Skin epidermis (tissue), 12 donors: ENCODE measurements at regions not wholly inside any gene's neighbourhood (a gene's known extent, or its start where the extent isn't known, plus 50 kb on each side); places are given as distances from the start of the nearest gene placed in this dataset.
"Not testable (repeated sequence)": the region's sequence is repeated elsewhere in the genome, so short reads cannot be mapped to it uniquely, and the experiment has no call there.

Source experiments
- H3K27ac ChIP-seq, 21 experiments: fragments of 200-600 bp; sonication (generic) in 11 of 21; one replicate each; pipeline ENCODE4 v1.5.0; 2020; ENCODE audit warnings: mild to moderate bottlenecking in 3 of 21, inconsistent platforms in 2 of 21, moderate library complexity in 2 of 21
- H3K4me3 ChIP-seq, 7 experiments: fragments of 200-600 bp; sonication (generic) in 2 of 7; one replicate each; pipeline ENCODE4 v1.5.0; 2020; ENCODE audit warnings: inconsistent platforms in 2 of 7, mild to moderate bottlenecking in 2 of 7, moderate library complexity in 1 of 7

GRCh38 chr4:186844059-186844681 is 120.5 kb upstream of the FAT1 start:
- Histone ChIP-seq H3K4me3 (peak overlapping the region in 1 of 7 experiments; percentile 11), H3K27ac (peak overlapping the region in 18 of 21 experiments; percentile 12 to 76 (median 70))

GRCh38 chr4:186845137-186845842 is 121.6 kb upstream of the FAT1 start:
- Histone ChIP-seq H3K27ac (peak overlapping the region in 14 of 21 experiments; percentile 22 to 78 (median 68)), H3K4me3 (no peak overlapping the region)

- no peak overlapping the region for H3K4me3 ChIP-seq
- H3K27ac ChIP-seq, result no peak overlapping the region
These were observed 122.8 kb upstream of the FAT1 start for GRCh38 chr4:186846426-186846825.

- not testable (repeated sequence) for H3K4me3 ChIP-seq, H3K27ac ChIP-seq
These were observed 123.9 kb upstream of the FAT1 start for GRCh38 chr4:186847429-186848131.

- H3K4me3 ChIP-seq, result no peak overlapping the region
- no peak overlapping the region for H3K27ac ChIP-seq
These were observed 124.8 kb upstream of the FAT1 start for GRCh38 chr4:186848437-186848836.

GRCh38 chr4:186851291-186852072 is 127.8 kb upstream of the FAT1 start:
- H3K27ac ChIP-seq, result no peak overlapping the region
- no peak overlapping the region for H3K4me3 ChIP-seq

GRCh38 chr4:186852073-186852420 is 128.4 kb upstream of the FAT1 start:
- H3K27ac ChIP-seq, result no peak overlapping the region
- no peak overlapping the region for H3K4me3 ChIP-seq

GRCh38 chr4:186852964-186853391 is 129.3 kb upstream of the FAT1 start:
- Histone ChIP-seq H3K4me3 (no peak overlapping the region), H3K27ac (no peak overlapping the region)

- H3K27ac ChIP-seq, result no peak overlapping the region
- no peak overlapping the region for H3K4me3 ChIP-seq
These were observed 130.6 kb upstream of the FAT1 start for GRCh38 chr4:186854256-186854655.

GRCh38 chr4:186855111-186855510 is 131.5 kb upstream of the FAT1 start:
- no peak overlapping the region for H3K4me3 ChIP-seq
- H3K27ac ChIP-seq, result no peak overlapping the region

GRCh38 chr4:186857793-186858192 is 134.1 kb upstream of the FAT1 start:
- H3K4me3 ChIP-seq, result no peak overlapping the region
- H3K27ac ChIP-seq, result no peak overlapping the region

GRCh38 chr4:186858355-186858754 is 134.7 kb upstream of the FAT1 start:
- Histone ChIP-seq H3K27ac (no peak overlapping the region), H3K4me3 (no peak overlapping the region)

- Histone ChIP-seq H3K4me3 (no peak overlapping the region), H3K27ac (no peak overlapping the region)
These were observed 135.8 kb upstream of the FAT1 start for GRCh38 chr4:186859420-186859819.

- H3K4me3 ChIP-seq, result no peak overlapping the region
- H3K27ac ChIP-seq, result no peak overlapping the region
These were observed 137.7 kb upstream of the FAT1 start for GRCh38 chr4:186861317-186861716.

GRCh38 chr4:186871856-186872255 is 148.2 kb upstream of the FAT1 start:
- H3K4me3 ChIP-seq, result no peak overlapping the region
- no peak overlapping the region for H3K27ac ChIP-seq

- not testable (repeated sequence) for H3K4me3 ChIP-seq, H3K27ac ChIP-seq
These were observed 149.4 kb upstream of the FAT1 start for GRCh38 chr4:186873095-186873494.

GRCh38 chr4:186875476-186875875 is 151.8 kb upstream of the FAT1 start:
- Histone ChIP-seq H3K4me3 (no peak overlapping the region), H3K27ac (no peak overlapping the region)

GRCh38 chr4:186876961-186877626 is 153.4 kb upstream of the FAT1 start:
- Histone ChIP-seq H3K27ac (no peak overlapping the region), H3K4me3 (no peak overlapping the region)

- Histone ChIP-seq H3K27ac (no peak overlapping the region), H3K4me3 (no peak overlapping the region)
These were observed 154.6 kb upstream of the FAT1 start for GRCh38 chr4:186878203-186878776.
